IMR-90 (cell line): ENCODE measurements at regions not wholly inside any gene's neighbourhood (a gene's known extent, or its start where the extent isn't known, plus 50 kb on each side); places are given as distances from the start of the nearest gene placed in this dataset.
A peak's percentile ranks its signal among the peaks of the same experiment; 100 is the strongest.

ENCODE experiments used
- ATAC-seq: fragments of 200-7000 bp; cut with Tn5 transposase; 2 replicates; pipeline ENCODE4 v1.9.1; 2020; ENCODE audit warnings: low read depth, mild to moderate bottlenecking, moderate library complexity
- BruUV-seq: library from RNA; stranded (reverse); fragments of 400-500 nt; replicated peaks from 2 replicates; lab custom pipeline; 2021; lab: Mats Ljungman, UMichigan
- CTCF ChIA-PET: fragments of 300-600 bp; formaldehyde crosslinking; extraction: SDS; loops from one replicate; lab custom pipeline; 2021; ENCODE audit warnings: antibody characterized with exemption; lab: Yijun Ruan, JAX
- POLR2A ChIA-PET: fragments of 300-600 bp; sonication (Branson Sonifier 250); formaldehyde crosslinking; loops from one replicate; lab custom pipeline; 2022; ENCODE audit warnings: antibody characterized with exemption; ENCODE audit not compliant: unreplicated experiment; lab: Charles Lee
- DNase-seq: peaks from one replicate; pipeline ENCODE4 v3.0.0; 2013
- H2AFZ ChIP-seq: replicated peaks from 2 replicates; pipeline ENCODE3; 2013; ENCODE audit warnings: low read length, mild to moderate bottlenecking; ENCODE audit not compliant: poor library complexity
- H2AK5ac ChIP-seq: 2 replicates; pipeline ENCODE4 v1.6.1; 2013; ENCODE audit warnings: low read depth, low read length, inconsistent platforms
- H2AK9ac ChIP-seq: replicated peaks from 2 replicates; pipeline ENCODE3; 2013; ENCODE audit warnings: mild to moderate bottlenecking, low read depth, low read length, moderate library complexity; ENCODE audit not compliant: poor library complexity
- H2BK120ac ChIP-seq: 2 replicates; pipeline ENCODE4 v1.6.1; 2013; ENCODE audit warnings: low read depth, low read length, inconsistent platforms
- H2BK15ac ChIP-seq: 3 replicates; pipeline ENCODE4 v1.6.1; 2013; ENCODE audit warnings: low read depth, low read length, inconsistent platforms
- H2BK20ac ChIP-seq: 2 replicates; pipeline ENCODE4 v1.6.1; 2013; ENCODE audit warnings: low read depth, mild to moderate bottlenecking, inconsistent platforms, low read length, moderate library complexity
- H2BK5ac ChIP-seq: 2 replicates; pipeline ENCODE4 v1.6.1; 2013; ENCODE audit warnings: mild to moderate bottlenecking, low read depth, low read length, inconsistent platforms; ENCODE audit not compliant: poor library complexity, severe bottlenecking
- H3K14ac ChIP-seq: replicated peaks from 2 replicates; pipeline ENCODE4 v1.6.1; 2013; ENCODE audit warnings: low read depth, low read length, inconsistent platforms
- H3K18ac ChIP-seq: 2 replicates; pipeline ENCODE4 v1.6.1; 2013; ENCODE audit warnings: low read depth, low read length, control low read depth
- H3K23ac ChIP-seq: 2 replicates; pipeline ENCODE4 v1.6.1; 2013; ENCODE audit warnings: low read depth, low read length, inconsistent platforms
- H3K27ac ChIP-seq: 2 replicates; pipeline ENCODE4 v1.5.1; 2013; ENCODE audit warnings: mild to moderate bottlenecking, control low read depth, low read length; ENCODE audit not compliant: insufficient read depth
- H3K27me3 ChIP-seq: 2 replicates; pipeline ENCODE4 v1.6.1; 2013; ENCODE audit warnings: low read length; ENCODE audit not compliant: control insufficient read depth, insufficient read depth
- H3K36me3 ChIP-seq: 2 replicates; pipeline ENCODE4 v1.6.1; 2013; ENCODE audit warnings: low read length, mixed read lengths; ENCODE audit not compliant: control insufficient read depth, insufficient read depth
- H3K4ac ChIP-seq: 2 replicates; pipeline ENCODE4 v1.6.1; 2013; ENCODE audit warnings: low read depth, low read length, inconsistent platforms
- H3K4me1 ChIP-seq: 2 replicates; pipeline ENCODE4 v1.6.1; 2013; ENCODE audit warnings: low read length, mixed read lengths; ENCODE audit not compliant: control insufficient read depth, insufficient read depth
- H3K4me2 ChIP-seq: 2 replicates; pipeline ENCODE4 v1.6.1; 2013; ENCODE audit warnings: low read depth, mild to moderate bottlenecking, control low read depth, low read length, moderate library complexity
- H3K4me3 ChIP-seq: 2 replicates; pipeline ENCODE4 v1.5.1; 2013; ENCODE audit warnings: low read depth, mild to moderate bottlenecking, control low read depth, low read length, moderate library complexity; ENCODE audit not compliant: insufficient read depth
- H3K56ac ChIP-seq: 2 replicates; pipeline ENCODE4 v1.6.1; 2013; ENCODE audit warnings: low read length, inconsistent platforms; ENCODE audit not compliant: insufficient read depth; ENCODE audit errors: extremely low read depth
- H3K79me1 ChIP-seq, 2 experiments: 2 replicates each; pipeline ENCODE4 v1.6.1; 2013; ENCODE audit warnings: low read length in 2 of 2, inconsistent platforms in 1 of 2, low read depth in 1 of 2
- H3K9ac ChIP-seq: 2 replicates; pipeline ENCODE4 v1.6.1; 2013; ENCODE audit warnings: low read depth, low read length, control low read depth
- H3K9me1 ChIP-seq: 2 replicates; pipeline ENCODE4 v1.6.1; 2013; ENCODE audit warnings: low read length, inconsistent platforms; ENCODE audit not compliant: insufficient read depth
- H3K9me3 ChIP-seq: 2 replicates; pipeline ENCODE4 v1.6.1; 2013; ENCODE audit warnings: low read length; ENCODE audit not compliant: control insufficient read depth, insufficient read depth
- H4K20me1 ChIP-seq: 2 replicates; pipeline ENCODE4 v1.6.1; 2013; ENCODE audit warnings: low read length, inconsistent platforms; ENCODE audit not compliant: insufficient read depth
- H4K5ac ChIP-seq: 2 replicates; pipeline ENCODE4 v1.6.1; 2013; ENCODE audit warnings: mild to moderate bottlenecking, low read depth, low read length, control low read depth
- H4K8ac ChIP-seq, 2 experiments: 2 replicates each; pipeline ENCODE4 v1.6.1; 2013; ENCODE audit warnings: low read depth in 2 of 2, low read length in 2 of 2, control low read depth in 1 of 2, inconsistent platforms in 1 of 2
- H4K91ac ChIP-seq: 2 replicates; pipeline ENCODE4 v1.6.1; 2013; ENCODE audit warnings: low read depth, low read length, inconsistent platforms; ENCODE audit not compliant: insufficient read depth
- BHLHE40 ChIP-seq: fragments of 150-350 bp; IDR thresholded peaks from 2 replicates; pipeline ENCODE4 v1.6.1; 2016; ENCODE audit warnings: mild to moderate bottlenecking, low read depth, low read length
- POLR2A ChIP-seq: IDR thresholded peaks from 2 replicates; pipeline ENCODE4 v1.6.1; 2012; ENCODE audit warnings: mild to moderate bottlenecking, low read depth, low read length
- WGBS, 2 experiments: methylation state at CpG; one replicate each; pipeline versions ENCODE4 v1.1.5 to v1.1.7; 2013; ENCODE audit warnings: missing lambda C conversion rate in 2 of 2; ENCODE audit not compliant: insufficient read length in 1 of 2; ENCODE audit errors: extremely low coverage in 2 of 2; 5-methylcytosine and 5-hydroxymethylcytosine counted together
- dilution Hi-C: fragments of 300-500 bp; cut with HindIII; formaldehyde crosslinking; loops from one replicate; pipeline ENCODE4 v1.14.3; 2018; ENCODE audit warnings: low sequenced_read_pairs; ENCODE audit not compliant: unreplicated experiment
- in situ Hi-C: fragments of 300-500 bp; cut with MboI; formaldehyde crosslinking; loops from 3 replicates; pipeline ENCODE4 v1.14.3; 2019; ENCODE audit warnings: low sequenced_read_pairs, inconsistent platforms, mixed read lengths
- intact Hi-C: fragments of 100-400 bp; cut with micrococcal nuclease; formaldehyde crosslinking; loops from 2 replicates; pipeline ENCODE4 v1.10.0; 2022
- TF ChIP-seq, protein P1 (sequence below): fragments of 150-350 bp; IDR thresholded peaks from 2 replicates; pipeline ENCODE4 v1.6.1; 2017; ENCODE audit warnings: mild to moderate bottlenecking, antibody characterized with exemption, low read length, low read depth

DNA sequence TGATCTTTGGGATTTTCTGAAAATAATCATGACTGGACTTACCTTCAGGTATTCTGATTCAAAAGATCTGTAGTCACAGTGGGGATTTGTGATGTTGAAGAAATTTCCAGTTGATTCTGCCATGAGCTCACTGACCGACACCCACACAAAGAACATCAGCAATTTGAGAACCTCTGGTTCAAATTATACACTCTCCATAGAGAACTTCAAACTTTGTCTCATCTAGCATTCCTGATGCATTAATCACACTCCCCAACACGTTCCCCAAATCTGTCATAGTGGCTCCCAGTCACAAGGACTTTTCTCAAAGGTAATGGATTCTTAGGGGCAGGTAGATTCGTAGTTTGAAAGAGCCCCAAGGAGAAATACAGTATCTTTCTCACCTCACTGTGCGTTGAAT, 584.3 kb downstream of the FBXO15 start:
- TF ChIP-seq, protein P1, sequence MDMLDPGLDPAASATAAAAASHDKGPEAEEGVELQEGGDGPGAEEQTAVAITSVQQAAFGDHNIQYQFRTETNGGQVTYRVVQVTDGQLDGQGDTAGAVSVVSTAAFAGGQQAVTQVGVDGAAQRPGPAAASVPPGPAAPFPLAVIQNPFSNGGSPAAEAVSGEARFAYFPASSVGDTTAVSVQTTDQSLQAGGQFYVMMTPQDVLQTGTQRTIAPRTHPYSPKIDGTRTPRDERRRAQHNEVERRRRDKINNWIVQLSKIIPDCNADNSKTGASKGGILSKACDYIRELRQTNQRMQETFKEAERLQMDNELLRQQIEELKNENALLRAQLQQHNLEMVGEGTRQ: no peak
- no peak for TF ChIP-seq POLR2A
- peak; percentile 39; the same call in 1 of the 2 replicates for TF ChIP-seq BHLHE40
- H3K4me3 ChIP-seq: no peak overlapping the region
- no peaks in the 10 kb centered on the region for H3K9me3 ChIP-seq
- peak overlapping the region; percentile 4; the same call in 1 of the 2 replicates for H3K4ac ChIP-seq
- no peaks in the 10 kb centered on the region for H4K20me1 ChIP-seq
- 0 out of 2 replicates have a peak overlapping the region, but pooled peaks have one; percentile 42 for H2AK5ac ChIP-seq
- H2BK120ac ChIP-seq: peak overlapping the region; percentile 86
- BruUV-seq: no TSS peak
- 0 out of 2 replicates have a peak overlapping the region, but pooled peaks have one; percentile 15 for H3K23ac ChIP-seq
- peak; percentile 73 for ATAC-seq
- POLR2A ChIA-PET: no interaction called here
- peak overlapping the region; percentile 96 for H2BK5ac ChIP-seq
- no peak overlapping the region for H2AK9ac ChIP-seq
- peak overlapping the region; percentile 71 for H2BK20ac ChIP-seq
- 0 out of 2 replicates have a peak overlapping the region, but pooled peaks have one; percentile 10 for H3K14ac ChIP-seq
- H3K4me2 ChIP-seq: peak overlapping the region; percentile 10; the same call in 1 of the 2 replicates
- no peak overlapping the region for H2AFZ ChIP-seq
- dilution Hi-C loops: no loop called here
- no peak overlapping the region for H3K9ac ChIP-seq
- H2BK15ac ChIP-seq: peak overlapping the region; percentile 30; the same call in 1 of the 3 replicates
- peak overlapping the region; percentile 36; the same call in 1 of the 2 replicates for H4K91ac ChIP-seq
- H3K27me3 ChIP-seq: no peaks in the 10 kb centered on the region
- H3K4me1 ChIP-seq: no peaks in the 10 kb centered on the region; the same call in 1 of the 2 replicates
- peak overlapping the region; percentile 38; the same call in 1 of the 2 replicates for H4K5ac ChIP-seq
- intact Hi-C loops: no loop called here
- H3K9me1 ChIP-seq: no peaks in the 10 kb centered on the region
- CTCF ChIA-PET: no interaction called here
- 0 out of 2 replicates have a peak overlapping the region, but pooled peaks have one; percentile 21 for H3K27ac ChIP-seq
- in situ Hi-C loops: no loop called here
- H3K56ac ChIP-seq: no peak overlapping the region
- WGBS, 2 experiments: no CpG with 5 or more reads among the region's 4 CpGs
- H3K36me3 ChIP-seq: no peaks in the 10 kb centered on the region
- peaks cover 4 to 6% of the 10 kb centered on the region in 2 experiments; a peak in 1 of 4 replicates for H3K79me1 ChIP-seq
- DNase-seq: peak; percentile 77
- peak overlapping the region; percentile 22; the same call in 1 of the 2 replicates for H3K18ac ChIP-seq
- H4K8ac ChIP-seq: peak overlapping the region in 1 of 2 experiments; percentile 6; a peak in 2 of 4 replicates
